K562 (cell line): ENCODE measurements at regions not wholly inside any gene's neighbourhood (a gene's known extent, or its start where the extent isn't known, plus 50 kb on each side); places are given as distances from the start of the nearest gene placed in this dataset.

ENCODE experiments used
- ATAC-seq: fragments of 200-7000 bp; cut with Tn5 transposase; 3 replicates; pipeline ENCODE4 v1.9.1; 2020; ENCODE audit warnings: moderate library complexity
- BruUV-seq: library from RNA; stranded (reverse); fragments of 400-500 nt; replicated peaks from 2 replicates; lab custom pipeline; 2021; lab: Mats Ljungman, UMichigan
- CTCF ChIA-PET: fragments of 300-600 bp; formaldehyde crosslinking; extraction: SDS; loops from one replicate; lab custom pipeline; 2021; ENCODE audit warnings: low intra/inter-chr PET ratio; lab: Yijun Ruan, JAX
- POLR2A ChIA-PET: fragments of 300-600, 350-650 bp; sonication (Branson Sonifier 250); formaldehyde crosslinking; extraction: SDS; loops from one replicate; lab custom pipeline; 2021; ENCODE audit warnings: antibody characterized with exemption, inconsistent platforms; lab: Yijun Ruan, JAX
- DNase-seq, 4 experiments: peaks; one replicate each; pipeline versions ENCODE4 v3.0.0 to v3.0.0-alpha.2; 2011 to 2018; ENCODE audit warnings: low spot score in 3 of 4, mixed read lengths in 3 of 4; ENCODE audit errors: extremely low read depth in 1 of 4
- FAIRE-seq: peaks from 2 replicates; lab custom pipeline; 2011; peaks lifted over from hg19 to GRCh38; lab: Jason Lieb, UNC
- H2AFZ ChIP-seq: 2 replicates; pipeline ENCODE4 v1.6.0; 2011; ENCODE audit warnings: low read depth, low read length, control low read depth, inconsistent platforms
- H3K27ac ChIP-seq: fragments of 200-600 bp; 3 replicates; pipeline ENCODE4 v1.8.0; 2011; ENCODE audit warnings: low read depth, mild to moderate bottlenecking, control low read depth, inconsistent platforms, low read length, moderate library complexity, mixed read lengths; ENCODE audit errors: extremely low read depth
- H3K27me3 ChIP-seq, 2 experiments: fragments of 300-600 bp in 1 of 2; 2 replicates in 1 of 2; 3 replicates in 1 of 2; pipeline versions ENCODE4 v1.6.0 to v1.8.0; 2011; ENCODE audit warnings: inconsistent platforms in 2 of 2, low read length in 2 of 2, mild to moderate bottlenecking in 1 of 2, mixed read lengths in 1 of 2, moderate library complexity in 1 of 2; ENCODE audit not compliant: control insufficient read depth in 2 of 2, insufficient read depth in 2 of 2
- H3K36me3 ChIP-seq: fragments of 300-600 bp; 3 replicates; pipeline ENCODE4 v1.8.0; 2011; ENCODE audit warnings: mild to moderate bottlenecking, low read length, inconsistent platforms; ENCODE audit not compliant: control insufficient read depth, insufficient read depth
- H3K4me1 ChIP-seq, 2 experiments: fragments of 200-600 bp in 1 of 2; replicated peaks in 1 of 2; 2 replicates in 1 of 2; 3 replicates in 1 of 2; pipeline versions ENCODE4 v1.5.1 to v1.8.0; 2011; ENCODE audit warnings: inconsistent platforms in 2 of 2, low read length in 2 of 2, mild to moderate bottlenecking in 1 of 2, mixed read lengths in 1 of 2, moderate library complexity in 1 of 2; ENCODE audit not compliant: control insufficient read depth in 2 of 2, insufficient read depth in 2 of 2
- H3K4me2 ChIP-seq: 2 replicates; pipeline ENCODE4 v1.6.1; 2011; ENCODE audit warnings: low read length, control low read depth, inconsistent platforms, mixed read lengths; ENCODE audit not compliant: insufficient read depth
- H3K4me3 ChIP-seq: fragments of 200-600 bp; sonication (generic), shearing (Covaris generic); 2 replicates; pipeline ENCODE4 v1.5.1; 2016; ENCODE audit warnings: control low read depth, inconsistent platforms
- H3K79me2 ChIP-seq: fragments of 200-600 bp; 3 replicates; pipeline ENCODE4 v1.8.0; 2011; ENCODE audit warnings: low read length, inconsistent platforms; ENCODE audit not compliant: control insufficient read depth, insufficient read depth
- H3K9ac ChIP-seq, 2 experiments: 2 replicates each; pipeline versions ENCODE4 v1.6.0 to v1.6.1; 2011; ENCODE audit warnings: low read depth in 2 of 2, low read length in 2 of 2, control low read depth in 1 of 2, inconsistent platforms in 1 of 2, mild to moderate bottlenecking in 1 of 2, mixed read lengths in 1 of 2; ENCODE audit not compliant: insufficient read depth in 1 of 2
- H3K9me1 ChIP-seq: one replicate; pipeline ENCODE4 v1.6.0; 2011; ENCODE audit warnings: inconsistent platforms, mild to moderate bottlenecking, low read length, moderate library complexity; ENCODE audit not compliant: control insufficient read depth, insufficient read depth
- H3K9me3 ChIP-seq: replicated peaks from 2 replicates; pipeline ENCODE4 v1.5.1; 2011; ENCODE audit warnings: low read depth, low read length, inconsistent platforms; ENCODE audit not compliant: control insufficient read depth, insufficient read depth
- H4K20me1 ChIP-seq: replicated peaks from 2 replicates; pipeline ENCODE4 v1.6.1; 2011; ENCODE audit warnings: low read length, inconsistent platforms, mixed read lengths; ENCODE audit not compliant: control insufficient read depth, insufficient read depth
- DMBX1 ChIP-seq: fragments of 250-450 bp; sonication (Bioruptor Pico); IDR thresholded peaks from 2 replicates; pipeline ENCODE4 v1.8.0; 2022; ENCODE audit warnings: inconsistent platforms, mild to moderate bottlenecking, moderate library complexity, borderline replicate concordance
- ETS2 ChIP-seq: IDR thresholded peaks from 2 replicates; pipeline ENCODE4 v1.6.1; 2016; ENCODE audit warnings: borderline replicate concordance, missing genetic modification characterization, mild to moderate bottlenecking, moderate library complexity, missing compliant biosample characterization; ENCODE audit not compliant: poor library complexity, severe bottlenecking
- NCOA1 ChIP-seq: fragments of 450-650 bp; IDR thresholded peaks from 2 replicates; pipeline ENCODE4 v1.6.1; 2016; ENCODE audit warnings: low read depth
- OTX1 ChIP-seq: fragments of 450-650 bp; formaldehyde crosslinking; IDR thresholded peaks from 2 replicates; pipeline ENCODE4 v1.4.0; 2022; ENCODE audit warnings: mild to moderate bottlenecking
- PML ChIP-seq: IDR thresholded peaks from 2 replicates; pipeline ENCODE4 v1.6.1; 2012; ENCODE audit warnings: low read length, inconsistent platforms
- PRPF4 ChIP-seq: fragments of 200-400 bp; formaldehyde crosslinking; IDR thresholded peaks from one replicate; pipeline ENCODE4 v1.6.1; 2017; ENCODE audit warnings: low read length, low read depth, mild to moderate bottlenecking; ENCODE audit not compliant: insufficient read depth, poor library complexity, severe bottlenecking
- SMARCA4 ChIP-seq: fragments of 450-650 bp; IDR thresholded peaks from 2 replicates; pipeline ENCODE4 v1.6.1; 2016
- ZKSCAN3 ChIP-seq: fragments of 250-450 bp; sonication (Bioruptor Pico); IDR thresholded peaks from 2 replicates; pipeline ENCODE4 v1.4.0; 2020
- ZNF174 ChIP-seq: fragments of 250-450 bp; sonication (Bioruptor Pico); IDR thresholded peaks from 2 replicates; pipeline ENCODE4 v1.4.0; 2020; ENCODE audit warnings: mild to moderate bottlenecking
- ZNF384 ChIP-seq: IDR thresholded peaks from 2 replicates; pipeline ENCODE4 v1.6.1; 2012; ENCODE audit warnings: low read depth, low read length, improper control_type of control experiment
- WGBS: fragments of 100-300 bp; shearing (Covaris generic); methylation state at CpG from one replicate; pipeline ENCODE4 v1.1.6; 2016; ENCODE audit warnings: low coverage, mixed read lengths; ENCODE audit not compliant: insufficient coverage; ENCODE audit errors: missing lambda C conversion rate; 5-methylcytosine and 5-hydroxymethylcytosine counted together
- in situ Hi-C: fragments of 300-500 bp; cut with MboI; formaldehyde crosslinking; loops from 4 replicates; pipeline ENCODE4 v1.15.0; 2018; ENCODE audit warnings: inconsistent platforms, mixed read lengths
- intact Hi-C: fragments of 100-400 bp; cut with micrococcal nuclease; formaldehyde crosslinking; loops from 2 replicates; pipeline ENCODE4 v1.14.2; 2022
- TF ChIP-seq, protein P1 (sequence below), 2 experiments: fragments of 450-650 bp; conservative IDR thresholded peaks; 2 replicates each; pipeline ENCODE4 v1.6.1; 2017; ENCODE audit warnings: mild to moderate bottlenecking in 2 of 2, moderate library complexity in 2 of 2

DNA sequence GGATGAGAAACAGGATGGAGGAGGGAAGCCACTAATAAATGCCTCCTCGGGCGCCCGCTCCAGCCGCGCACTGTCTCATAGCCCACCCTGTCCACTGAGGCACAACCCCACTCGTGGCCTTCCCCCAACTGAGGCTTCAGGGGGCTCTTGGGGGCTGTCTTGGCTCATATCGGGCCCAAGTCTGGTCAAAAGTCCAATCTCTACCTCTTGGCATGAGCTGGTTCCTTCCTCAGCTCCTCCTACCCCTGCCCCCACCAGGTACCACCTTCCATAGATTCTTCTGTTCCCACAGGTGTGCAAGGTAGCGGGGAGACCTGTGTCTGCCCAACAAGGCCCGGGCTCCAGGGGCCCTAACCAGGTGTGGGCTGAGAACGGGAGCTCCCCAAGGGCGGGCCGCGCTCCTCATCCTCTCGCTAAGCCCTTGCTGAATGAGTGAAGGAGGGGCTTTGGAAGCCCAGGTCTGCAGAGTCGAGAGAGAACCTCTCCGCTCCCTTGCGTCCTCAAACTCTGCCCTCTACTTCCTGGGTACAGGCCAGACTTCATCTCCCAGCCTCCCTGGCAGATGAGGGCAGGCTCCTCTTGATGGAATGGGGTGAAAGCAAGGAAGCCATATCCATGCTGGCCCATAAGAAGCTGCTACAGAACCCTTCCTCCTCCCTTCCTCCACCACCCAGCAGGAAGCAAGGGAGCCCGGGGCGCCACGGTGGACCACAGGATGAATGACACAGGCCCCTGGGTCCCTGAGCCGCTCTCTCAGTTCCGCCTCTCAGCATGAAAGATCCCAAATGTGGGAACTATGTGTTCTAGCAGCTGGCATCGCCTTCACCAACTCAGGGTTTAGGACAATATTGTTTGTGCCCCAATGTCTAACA lies 74.7 kb downstream of the PSMG1 start (continued):
- no peak for TF ChIP-seq PML
- TF ChIP-seq, all 486 proteins: peak for 0

DNA sequence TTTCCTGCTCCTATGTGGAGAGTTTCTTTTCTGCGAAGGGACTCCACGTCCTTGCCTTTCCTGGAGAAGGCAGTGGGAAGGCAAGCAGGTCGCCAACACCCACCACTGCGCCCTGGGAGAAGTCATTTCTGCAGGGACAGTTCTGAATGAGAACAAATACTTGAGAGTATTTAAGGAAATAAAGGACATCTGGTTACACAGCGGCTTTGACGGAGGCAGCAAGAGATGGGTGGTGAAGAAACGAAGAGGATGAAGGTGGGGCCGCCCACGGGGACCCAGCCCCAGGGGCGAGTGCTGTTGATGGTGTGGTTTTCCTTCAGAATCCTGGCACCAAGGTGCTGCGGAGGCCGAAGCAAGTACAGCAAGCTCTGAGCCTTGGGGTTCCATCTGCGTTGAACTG lies 75.5 kb downstream of the PSMG1 start:
- WGBS: 2% methylated on average over 13 of the region's 13 CpGs
- no peak overlapping the region for H3K4me2 ChIP-seq
- CTCF ChIA-PET: no interaction called here
- no peaks in the 10 kb centered on the region for H3K36me3 ChIP-seq
- no peaks in the 10 kb centered on the region for H3K9me3 ChIP-seq
- H2AFZ ChIP-seq: no peak overlapping the region
- H3K9ac ChIP-seq: no peak overlapping the region
- ATAC-seq (no peak), FAIRE-seq (no peak), DNase-seq (no peak)
- H3K4me3 ChIP-seq: no peak overlapping the region
- intact Hi-C loops: no loop called here
- H3K9me1 ChIP-seq: no peaks in the 10 kb centered on the region
- peaks cover 0 to 11% of the 10 kb centered on the region in 2 experiments; a peak in 3 of 5 replicates for H3K4me1 ChIP-seq
- in situ Hi-C loops: no loop called here
- no peaks in the 10 kb centered on the region for H3K79me2 ChIP-seq
- H4K20me1 ChIP-seq: no peaks in the 10 kb centered on the region
- POLR2A ChIA-PET: no interaction called here
- H3K27me3 ChIP-seq: peaks cover 44% of the 10 kb centered on the region in 2 experiments
- TF ChIP-seq SMARCA4: no peak
- no peak for TF ChIP-seq ZNF384
- TF ChIP-seq OTX1 (CRISPR knock-in tag): no peak
- TF ChIP-seq, protein P1, sequence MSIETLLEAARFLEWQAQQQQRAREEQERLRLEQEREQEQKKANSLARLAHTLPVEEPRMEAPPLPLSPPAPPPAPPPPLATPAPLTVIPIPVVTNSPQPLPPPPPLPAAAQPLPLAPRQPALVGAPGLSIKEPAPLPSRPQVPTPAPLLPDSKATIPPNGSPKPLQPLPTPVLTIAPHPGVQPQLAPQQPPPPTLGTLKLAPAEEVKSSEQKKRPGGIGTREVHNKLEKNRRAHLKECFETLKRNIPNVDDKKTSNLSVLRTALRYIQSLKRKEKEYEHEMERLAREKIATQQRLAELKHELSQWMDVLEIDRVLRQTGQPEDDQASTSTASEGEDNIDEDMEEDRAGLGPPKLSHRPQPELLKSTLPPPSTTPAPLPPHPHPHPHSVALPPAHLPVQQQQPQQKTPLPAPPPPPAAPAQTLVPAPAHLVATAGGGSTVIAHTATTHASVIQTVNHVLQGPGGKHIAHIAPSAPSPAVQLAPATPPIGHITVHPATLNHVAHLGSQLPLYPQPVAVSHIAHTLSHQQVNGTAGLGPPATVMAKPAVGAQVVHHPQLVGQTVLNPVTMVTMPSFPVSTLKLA (conservative IDR thresholded peaks at IDR 0.05): no peak
- no peak for TF ChIP-seq ZKSCAN3 (CRISPR knock-in tag)
- TF ChIP-seq NCOA1: no peak
- TF ChIP-seq PRPF4: no peak
- TF ChIP-seq ETS2 (tag): no peak
- no peak for TF ChIP-seq DMBX1 (CRISPR knock-in tag)
- TF ChIP-seq ZNF174: no peak
- no peak overlapping the region for H3K27ac ChIP-seq
- no TSS peak for BruUV-seq
